ENCODE measurements at regions not wholly inside any gene's neighbourhood (a gene's known extent, or its start where the extent isn't known, plus 50 kb on each side); places are given as distances from the start of the nearest gene placed in this dataset.

DNA sequence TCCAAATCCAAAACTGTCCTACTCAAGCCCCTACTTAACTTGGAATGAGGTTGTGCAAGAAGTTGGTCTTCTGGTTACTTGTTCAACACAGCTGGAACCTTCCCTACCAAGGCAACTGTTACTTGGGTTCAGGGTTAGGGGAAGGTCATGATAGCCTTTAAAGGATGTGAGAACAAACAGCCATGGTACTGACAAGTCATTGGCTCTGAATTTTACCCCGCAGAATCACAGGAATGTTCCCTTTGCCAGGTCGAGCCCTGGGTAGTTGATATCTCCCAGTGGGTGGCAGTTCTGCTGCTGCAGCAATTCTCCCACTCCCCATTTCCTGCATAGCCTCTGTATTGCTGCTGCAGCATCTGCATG lies 396.1 kb upstream of the MPDZ start:
- H2AFZ ChIP-seq = peak overlapping the region; percentile 70; the same call in 1 of the 2 replicates
- no peak for TF ChIP-seq JUNB (IDR thresholded peaks at IDR 0.05; ENCODE audit: unreplicated experiment)
- no peak for TF ChIP-seq ZNF331 (CRISPR knock-in tag; IDR thresholded peaks at IDR 0.05; ENCODE audit: low read depth)
- TF ChIP-seq, protein P1, sequence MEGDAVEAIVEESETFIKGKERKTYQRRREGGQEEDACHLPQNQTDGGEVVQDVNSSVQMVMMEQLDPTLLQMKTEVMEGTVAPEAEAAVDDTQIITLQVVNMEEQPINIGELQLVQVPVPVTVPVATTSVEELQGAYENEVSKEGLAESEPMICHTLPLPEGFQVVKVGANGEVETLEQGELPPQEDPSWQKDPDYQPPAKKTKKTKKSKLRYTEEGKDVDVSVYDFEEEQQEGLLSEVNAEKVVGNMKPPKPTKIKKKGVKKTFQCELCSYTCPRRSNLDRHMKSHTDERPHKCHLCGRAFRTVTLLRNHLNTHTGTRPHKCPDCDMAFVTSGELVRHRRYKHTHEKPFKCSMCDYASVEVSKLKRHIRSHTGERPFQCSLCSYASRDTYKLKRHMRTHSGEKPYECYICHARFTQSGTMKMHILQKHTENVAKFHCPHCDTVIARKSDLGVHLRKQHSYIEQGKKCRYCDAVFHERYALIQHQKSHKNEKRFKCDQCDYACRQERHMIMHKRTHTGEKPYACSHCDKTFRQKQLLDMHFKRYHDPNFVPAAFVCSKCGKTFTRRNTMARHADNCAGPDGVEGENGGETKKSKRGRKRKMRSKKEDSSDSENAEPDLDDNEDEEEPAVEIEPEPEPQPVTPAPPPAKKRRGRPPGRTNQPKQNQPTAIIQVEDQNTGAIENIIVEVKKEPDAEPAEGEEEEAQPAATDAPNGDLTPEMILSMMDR (conservative IDR thresholded peaks at IDR 0.05; ENCODE audit: low read depth in 2 of 2) = no peak
- no peak for TF ChIP-seq NANOG (IDR thresholded peaks at IDR 0.05; ENCODE audit: borderline replicate concordance)
- TF ChIP-seq STAT1 (IDR thresholded peaks at IDR 0.05; ENCODE audit: unreplicated experiment) = no peak
- TF ChIP-seq ZNF114 (CRISPR knock-in tag; IDR thresholded peaks at IDR 0.05) = no peak
- no peak for TF ChIP-seq CREB1 (CRISPR knock-in tag; IDR thresholded peaks at IDR 0.05; ENCODE audit: low read depth)
- TF ChIP-seq, protein P2, sequence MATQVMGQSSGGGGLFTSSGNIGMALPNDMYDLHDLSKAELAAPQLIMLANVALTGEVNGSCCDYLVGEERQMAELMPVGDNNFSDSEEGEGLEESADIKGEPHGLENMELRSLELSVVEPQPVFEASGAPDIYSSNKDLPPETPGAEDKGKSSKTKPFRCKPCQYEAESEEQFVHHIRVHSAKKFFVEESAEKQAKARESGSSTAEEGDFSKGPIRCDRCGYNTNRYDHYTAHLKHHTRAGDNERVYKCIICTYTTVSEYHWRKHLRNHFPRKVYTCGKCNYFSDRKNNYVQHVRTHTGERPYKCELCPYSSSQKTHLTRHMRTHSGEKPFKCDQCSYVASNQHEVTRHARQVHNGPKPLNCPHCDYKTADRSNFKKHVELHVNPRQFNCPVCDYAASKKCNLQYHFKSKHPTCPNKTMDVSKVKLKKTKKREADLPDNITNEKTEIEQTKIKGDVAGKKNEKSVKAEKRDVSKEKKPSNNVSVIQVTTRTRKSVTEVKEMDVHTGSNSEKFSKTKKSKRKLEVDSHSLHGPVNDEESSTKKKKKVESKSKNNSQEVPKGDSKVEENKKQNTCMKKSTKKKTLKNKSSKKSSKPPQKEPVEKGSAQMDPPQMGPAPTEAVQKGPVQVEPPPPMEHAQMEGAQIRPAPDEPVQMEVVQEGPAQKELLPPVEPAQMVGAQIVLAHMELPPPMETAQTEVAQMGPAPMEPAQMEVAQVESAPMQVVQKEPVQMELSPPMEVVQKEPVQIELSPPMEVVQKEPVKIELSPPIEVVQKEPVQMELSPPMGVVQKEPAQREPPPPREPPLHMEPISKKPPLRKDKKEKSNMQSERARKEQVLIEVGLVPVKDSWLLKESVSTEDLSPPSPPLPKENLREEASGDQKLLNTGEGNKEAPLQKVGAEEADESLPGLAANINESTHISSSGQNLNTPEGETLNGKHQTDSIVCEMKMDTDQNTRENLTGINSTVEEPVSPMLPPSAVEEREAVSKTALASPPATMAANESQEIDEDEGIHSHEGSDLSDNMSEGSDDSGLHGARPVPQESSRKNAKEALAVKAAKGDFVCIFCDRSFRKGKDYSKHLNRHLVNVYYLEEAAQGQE (IDR thresholded peaks at IDR 0.05; ENCODE audit: unreplicated experiment) = no peak
- TF ChIP-seq, protein P3, sequence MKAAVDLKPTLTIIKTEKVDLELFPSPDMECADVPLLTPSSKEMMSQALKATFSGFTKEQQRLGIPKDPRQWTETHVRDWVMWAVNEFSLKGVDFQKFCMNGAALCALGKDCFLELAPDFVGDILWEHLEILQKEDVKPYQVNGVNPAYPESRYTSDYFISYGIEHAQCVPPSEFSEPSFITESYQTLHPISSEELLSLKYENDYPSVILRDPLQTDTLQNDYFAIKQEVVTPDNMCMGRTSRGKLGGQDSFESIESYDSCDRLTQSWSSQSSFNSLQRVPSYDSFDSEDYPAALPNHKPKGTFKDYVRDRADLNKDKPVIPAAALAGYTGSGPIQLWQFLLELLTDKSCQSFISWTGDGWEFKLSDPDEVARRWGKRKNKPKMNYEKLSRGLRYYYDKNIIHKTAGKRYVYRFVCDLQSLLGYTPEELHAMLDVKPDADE (IDR thresholded peaks at IDR 0.05) = no peak
- TF ChIP-seq EZH2phosphoT487 (IDR thresholded peaks at IDR 0.05; ENCODE audit: unreplicated experiment) = no peak
- TF ChIP-seq, protein P4, sequence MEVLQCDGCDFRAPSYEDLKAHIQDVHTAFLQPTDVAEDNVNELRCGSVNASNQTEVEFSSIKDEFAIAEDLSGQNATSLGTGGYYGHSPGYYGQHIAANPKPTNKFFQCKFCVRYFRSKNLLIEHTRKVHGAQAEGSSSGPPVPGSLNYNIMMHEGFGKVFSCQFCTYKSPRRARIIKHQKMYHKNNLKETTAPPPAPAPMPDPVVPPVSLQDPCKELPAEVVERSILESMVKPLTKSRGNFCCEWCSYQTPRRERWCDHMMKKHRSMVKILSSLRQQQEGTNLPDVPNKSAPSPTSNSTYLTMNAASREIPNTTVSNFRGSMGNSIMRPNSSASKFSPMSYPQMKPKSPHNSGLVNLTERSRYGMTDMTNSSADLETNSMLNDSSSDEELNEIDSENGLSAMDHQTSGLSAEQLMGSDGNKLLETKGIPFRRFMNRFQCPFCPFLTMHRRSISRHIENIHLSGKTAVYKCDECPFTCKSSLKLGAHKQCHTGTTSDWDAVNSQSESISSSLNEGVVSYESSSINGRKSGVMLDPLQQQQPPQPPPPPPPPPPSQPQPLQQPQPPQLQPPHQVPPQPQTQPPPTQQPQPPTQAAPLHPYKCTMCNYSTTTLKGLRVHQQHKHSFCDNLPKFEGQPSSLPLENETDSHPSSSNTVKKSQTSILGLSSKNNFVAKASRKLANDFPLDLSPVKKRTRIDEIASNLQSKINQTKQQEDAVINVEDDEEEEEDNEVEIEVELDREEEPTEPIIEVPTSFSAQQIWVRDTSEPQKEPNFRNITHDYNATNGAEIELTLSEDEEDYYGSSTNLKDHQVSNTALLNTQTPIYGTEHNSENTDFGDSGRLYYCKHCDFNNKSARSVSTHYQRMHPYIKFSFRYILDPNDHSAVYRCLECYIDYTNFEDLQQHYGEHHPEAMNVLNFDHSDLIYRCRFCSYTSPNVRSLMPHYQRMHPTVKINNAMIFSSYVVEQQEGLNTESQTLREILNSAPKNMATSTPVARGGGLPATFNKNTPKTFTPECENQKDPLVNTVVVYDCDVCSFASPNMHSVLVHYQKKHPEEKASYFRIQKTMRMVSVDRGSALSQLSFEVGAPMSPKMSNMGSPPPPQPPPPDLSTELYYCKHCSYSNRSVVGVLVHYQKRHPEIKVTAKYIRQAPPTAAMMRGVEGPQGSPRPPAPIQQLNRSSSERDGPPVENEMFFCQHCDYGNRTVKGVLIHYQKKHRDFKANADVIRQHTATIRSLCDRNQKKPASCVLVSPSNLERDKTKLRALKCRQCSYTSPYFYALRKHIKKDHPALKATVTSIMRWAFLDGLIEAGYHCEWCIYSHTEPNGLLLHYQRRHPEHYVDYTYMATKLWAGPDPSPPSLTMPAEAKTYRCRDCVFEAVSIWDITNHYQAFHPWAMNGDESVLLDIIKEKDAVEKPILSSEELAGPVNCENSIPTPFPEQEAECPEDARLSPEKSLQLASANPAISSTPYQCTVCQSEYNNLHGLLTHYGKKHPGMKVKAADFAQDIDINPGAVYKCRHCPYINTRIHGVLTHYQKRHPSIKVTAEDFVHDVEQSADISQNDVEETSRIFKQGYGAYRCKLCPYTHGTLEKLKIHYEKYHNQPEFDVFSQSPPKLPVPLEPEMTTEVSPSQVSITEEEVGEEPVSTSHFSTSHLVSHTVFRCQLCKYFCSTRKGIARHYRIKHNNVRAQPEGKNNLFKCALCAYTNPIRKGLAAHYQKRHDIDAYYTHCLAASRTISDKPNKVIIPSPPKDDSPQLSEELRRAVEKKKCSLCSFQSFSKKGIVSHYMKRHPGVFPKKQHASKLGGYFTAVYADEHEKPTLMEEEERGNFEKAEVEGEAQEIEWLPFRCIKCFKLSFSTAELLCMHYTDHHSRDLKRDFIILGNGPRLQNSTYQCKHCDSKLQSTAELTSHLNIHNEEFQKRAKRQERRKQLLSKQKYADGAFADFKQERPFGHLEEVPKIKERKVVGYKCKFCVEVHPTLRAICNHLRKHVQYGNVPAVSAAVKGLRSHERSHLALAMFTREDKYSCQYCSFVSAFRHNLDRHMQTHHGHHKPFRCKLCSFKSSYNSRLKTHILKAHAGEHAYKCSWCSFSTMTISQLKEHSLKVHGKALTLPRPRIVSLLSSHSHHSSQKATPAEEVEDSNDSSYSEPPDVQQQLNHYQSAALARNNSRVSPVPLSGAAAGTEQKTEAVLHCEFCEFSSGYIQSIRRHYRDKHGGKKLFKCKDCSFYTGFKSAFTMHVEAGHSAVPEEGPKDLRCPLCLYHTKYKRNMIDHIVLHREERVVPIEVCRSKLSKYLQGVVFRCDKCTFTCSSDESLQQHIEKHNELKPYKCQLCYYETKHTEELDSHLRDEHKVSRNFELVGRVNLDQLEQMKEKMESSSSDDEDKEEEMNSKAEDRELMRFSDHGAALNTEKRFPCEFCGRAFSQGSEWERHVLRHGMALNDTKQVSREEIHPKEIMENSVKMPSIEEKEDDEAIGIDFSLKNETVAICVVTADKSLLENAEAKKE (CRISPR knock-in tag; IDR thresholded peaks at IDR 0.05) = no peak
- TF ChIP-seq EZH2 (IDR thresholded peaks at IDR 0.05; ENCODE audit: low read depth, unreplicated experiment) = no peak
- TF ChIP-seq POLR2AphosphoS5 (IDR thresholded peaks at IDR 0.05; ENCODE audit: low read depth) = no peak

More for the DNA sequence above, 396.1 kb upstream of the MPDZ start:
- no peaks in the 10 kb centered on the region for H3F3A ChIP-seq (replicated peaks; ENCODE audit: low read depth)
- Mint-ChIP-seq H3K4me3 (no peak overlapping the region), H3K27me3 (ENCODE audit: insufficient read depth, low read depth, poor library complexity) (peaks cover 6% of the 10 kb centered on the region), H3K4me1 (peaks cover 13% of the 10 kb centered on the region), H3K36me3 (ENCODE audit: low read depth) (no peaks in the 10 kb centered on the region), H3K27ac (peak overlapping the region; percentile 24), H3K9me3 (no peaks in the 10 kb centered on the region)
- DNase-seq (ENCODE audit: low spot score) (peak; percentile 21), ATAC-seq (peak; percentile 49)
- H4K20me1 ChIP-seq (replicated peaks; ENCODE audit: insufficient read depth) = no peaks in the 10 kb centered on the region
- no peak overlapping the region for H3K27ac ChIP-seq (ENCODE audit: low read depth)
- H3K27me3 ChIP-seq (ENCODE audit: insufficient read depth) = no peaks in the 10 kb centered on the region
- H3K36me3 ChIP-seq (ENCODE audit: insufficient read depth) = no peaks in the 10 kb centered on the region
- H3K9me2 ChIP-seq (ENCODE audit: insufficient read depth) = peaks cover 4% of the 10 kb centered on the region; the same call in 1 of the 2 replicates
- H3K4me1 ChIP-seq (ENCODE audit: insufficient read depth) = no peaks in the 10 kb centered on the region
- H3K79me2 ChIP-seq (replicated peaks; ENCODE audit: insufficient read depth) = no peaks in the 10 kb centered on the region
- H3K4me2 ChIP-seq = no peak overlapping the region
- no peak overlapping the region for H3K4me3 ChIP-seq

Data from GM23338 (cell line).